B cell (primary cell): ENCODE measurements at regions not wholly inside any gene's neighbourhood (a gene's known extent, or its start where the extent isn't known, plus 50 kb on each side); places are given as distances from the start of the nearest gene placed in this dataset.

ENCODE experiments used
- EZH2 ChIP-seq: IDR thresholded peaks from 2 replicates; pipeline ENCODE4 v1.6.1; 2012; ENCODE audit warnings: borderline replicate concordance, low read depth, mild to moderate bottlenecking, moderate library complexity, low read length; ENCODE audit not compliant: insufficient read depth, poor library complexity, severe bottlenecking
- TF ChIP-seq, protein P1 (sequence below): fragments of 200-600 bp; IDR thresholded peaks from one replicate; pipeline ENCODE4 v1.8.0; 2022; ENCODE audit warnings: antibody characterized with exemption, mild to moderate bottlenecking

DNA sequence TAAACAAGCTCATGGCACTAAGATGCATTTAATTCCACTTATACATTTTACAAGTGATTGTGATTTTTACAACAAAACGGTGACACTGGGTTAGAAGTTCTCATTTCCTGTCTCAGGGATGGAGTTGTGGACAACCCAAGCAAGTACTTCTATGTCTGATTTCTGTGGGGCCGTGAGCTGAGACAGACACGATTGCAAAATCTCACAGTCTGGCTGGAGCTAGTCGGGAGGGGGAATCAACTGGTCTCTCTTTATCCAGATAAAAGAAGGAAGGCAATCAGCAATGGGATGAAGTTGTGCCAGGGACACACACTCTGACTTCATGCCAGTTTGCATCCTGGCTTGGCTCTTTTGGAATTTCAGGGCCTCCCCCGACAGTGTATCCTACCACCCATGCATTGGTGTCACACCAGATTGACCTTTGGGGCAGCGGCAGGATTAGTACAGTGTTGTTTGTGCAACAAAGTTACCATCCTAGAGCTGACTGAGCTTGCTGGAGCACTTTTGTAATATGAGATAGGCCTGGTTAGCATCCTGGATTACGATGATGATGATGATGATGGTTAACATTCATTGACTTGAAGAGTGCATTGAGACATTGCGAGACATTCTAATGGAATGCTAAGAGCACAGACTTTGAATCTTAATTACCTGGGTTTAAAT lies 98.8 kb downstream of the CTAGE1 start:
- TF ChIP-seq, protein P1, sequence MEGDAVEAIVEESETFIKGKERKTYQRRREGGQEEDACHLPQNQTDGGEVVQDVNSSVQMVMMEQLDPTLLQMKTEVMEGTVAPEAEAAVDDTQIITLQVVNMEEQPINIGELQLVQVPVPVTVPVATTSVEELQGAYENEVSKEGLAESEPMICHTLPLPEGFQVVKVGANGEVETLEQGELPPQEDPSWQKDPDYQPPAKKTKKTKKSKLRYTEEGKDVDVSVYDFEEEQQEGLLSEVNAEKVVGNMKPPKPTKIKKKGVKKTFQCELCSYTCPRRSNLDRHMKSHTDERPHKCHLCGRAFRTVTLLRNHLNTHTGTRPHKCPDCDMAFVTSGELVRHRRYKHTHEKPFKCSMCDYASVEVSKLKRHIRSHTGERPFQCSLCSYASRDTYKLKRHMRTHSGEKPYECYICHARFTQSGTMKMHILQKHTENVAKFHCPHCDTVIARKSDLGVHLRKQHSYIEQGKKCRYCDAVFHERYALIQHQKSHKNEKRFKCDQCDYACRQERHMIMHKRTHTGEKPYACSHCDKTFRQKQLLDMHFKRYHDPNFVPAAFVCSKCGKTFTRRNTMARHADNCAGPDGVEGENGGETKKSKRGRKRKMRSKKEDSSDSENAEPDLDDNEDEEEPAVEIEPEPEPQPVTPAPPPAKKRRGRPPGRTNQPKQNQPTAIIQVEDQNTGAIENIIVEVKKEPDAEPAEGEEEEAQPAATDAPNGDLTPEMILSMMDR: no peak
- TF ChIP-seq EZH2: no peak
